ENCODE measurements at regions not wholly inside any gene's neighbourhood (a gene's known extent, or its start where the extent isn't known, plus 50 kb on each side); places are given as distances from the start of the nearest gene placed in this dataset.

GRCh38 chr9:108525186-108525585, 330.6 kb downstream of the ACTL7B start:
- Histone ChIP-seq H4K20me1 (ENCODE audit: insufficient read depth, low read length) (no peaks in the 10 kb centered on the region), H3K79me1 (ENCODE audit: low read depth in 1 of 2, low read length in 2 of 2) (no peaks in the 10 kb centered on the region), H3K56ac (ENCODE audit: extremely low read depth, insufficient read depth, low read length) (no peak overlapping the region), H2BK5ac (ENCODE audit: low read depth, low read length, poor library complexity, severe bottlenecking) (no peak overlapping the region), H4K8ac (ENCODE audit: low read depth in 2 of 2, low read length in 2 of 2) (no peak overlapping the region), H3K27me3 (ENCODE audit: control insufficient read depth, insufficient read depth, low read length) (no peaks in the 10 kb centered on the region), H2AFZ (replicated peaks; ENCODE audit: low read length, poor library complexity) (no peak overlapping the region), H2BK20ac (ENCODE audit: low read depth, low read length) (no peak overlapping the region), H3K14ac (replicated peaks; ENCODE audit: low read depth, low read length) (no peak overlapping the region), H3K23ac (ENCODE audit: low read depth, low read length) (no peak overlapping the region), H3K9me1 (ENCODE audit: insufficient read depth, low read length) (0 out of 2 replicates have a peak, but pooled peaks cover 2% of the 10 kb centered on the region), H2AK5ac (ENCODE audit: low read depth, low read length) (no peak overlapping the region), H2AK9ac (replicated peaks; ENCODE audit: low read depth, low read length, poor library complexity) (no peak overlapping the region), H3K4me3 (ENCODE audit: insufficient read depth, low read depth, low read length) (no peak overlapping the region), H3K4me1 (ENCODE audit: control insufficient read depth, insufficient read depth, low read length) (peaks cover 2% of the 10 kb centered on the region), H2BK120ac (ENCODE audit: low read depth, low read length) (no peak overlapping the region), H3K9me3 (ENCODE audit: control insufficient read depth, insufficient read depth, low read length) (no peaks in the 10 kb centered on the region), H3K36me3 (ENCODE audit: control insufficient read depth, insufficient read depth, low read length) (no peaks in the 10 kb centered on the region), H4K91ac (ENCODE audit: insufficient read depth, low read depth, low read length) (no peak overlapping the region), H3K18ac (ENCODE audit: low read depth, low read length) (no peak overlapping the region), H3K27ac (ENCODE audit: insufficient read depth, low read length) (no peak overlapping the region), H3K9ac (ENCODE audit: low read depth, low read length) (no peak overlapping the region), H2BK15ac (ENCODE audit: low read depth, low read length) (no peak overlapping the region), H3K4ac (ENCODE audit: low read depth, low read length) (no peak overlapping the region), H3K4me2 (ENCODE audit: low read depth, low read length) (no peak overlapping the region), H4K5ac (ENCODE audit: low read depth, low read length) (no peak overlapping the region)
- TF ChIP-seq ELK1 (IDR thresholded peaks at IDR 0.05; ENCODE audit: borderline replicate concordance, low read depth, low read length) (no peak), SMC3 (IDR thresholded peaks at IDR 0.05; ENCODE audit: low read depth, low read length) (no peak), MXI1 (IDR thresholded peaks at IDR 0.05; ENCODE audit: borderline replicate concordance, low read depth, low read length) (no peak), USF2 (IDR thresholded peaks at IDR 0.05; ENCODE audit: low read depth, low read length) (no peak), CHD1 (IDR thresholded peaks at IDR 0.05; ENCODE audit: low read depth, low read length) (no peak), POLR2A (IDR thresholded peaks at IDR 0.05; ENCODE audit: low read depth, low read length) (no peak), MAFK (IDR thresholded peaks at IDR 0.05; ENCODE audit: low read depth, low read length) (no peak), RAD21 (IDR thresholded peaks at IDR 0.05; ENCODE audit: low read length) (no peak), CEBPB (IDR thresholded peaks at IDR 0.05; ENCODE audit: low read depth, low read length) (no peak), RFX5 (IDR thresholded peaks at IDR 0.05; ENCODE audit: low read depth, low read length) (no peak)
- dilution Hi-C loops (cut with HindIII; ENCODE audit: low sequenced_read_pairs, unreplicated experiment): no loop called here
- no peak for ATAC-seq (ENCODE audit: low read depth)
- no CpG with 5 or more reads among the region's 4 CpGs for WGBS, 2 experiments (ENCODE audit: extremely low coverage in 2 of 2, insufficient read length in 1 of 2)
- no TSS peak for BruUV-seq (replicated peaks)
- intact Hi-C loops (cut with micrococcal nuclease): no loop called here
- in situ Hi-C loops (cut with MboI; ENCODE audit: low sequenced_read_pairs): no loop called here
- ChIA-PET POLR2A (ENCODE audit: unreplicated experiment) (interaction anchor here (0.5 kb wide), 1 partner anchor 66 kb away, joined by 4 read pairs; no protein-coding TSS in a partner anchor), CTCF (no interaction called here)
- DNase-seq: no peak
